ENCODE measurements at regions not wholly inside any gene's neighbourhood (a gene's known extent, or its start where the extent isn't known, plus 50 kb on each side); places are given as distances from the start of the nearest gene placed in this dataset.

- no peaks in the 10 kb centered on the region for H3K36me3 Mint-ChIP-seq (ENCODE audit: low read depth)
- no peak overlapping the region for H3K27ac Mint-ChIP-seq
- no peaks in the 10 kb centered on the region for H3K4me1 Mint-ChIP-seq (ENCODE audit: low read depth)
- no peak for DNase-seq
- H3K27me3 Mint-ChIP-seq (ENCODE audit: low read depth), result peaks cover 15% of the 10 kb centered on the region
- CTCF ChIA-PET, result no interaction called here
- intact Hi-C loops (cut with micrococcal nuclease), result no loop called here
- H3K9me3 Mint-ChIP-seq, result no peaks in the 10 kb centered on the region
- no peak overlapping the region for H3K4me3 Mint-ChIP-seq
Measured at GRCh38 chr6:56334937-56335336, 87.6 kb upstream of the COL21A1 start.

- H3K27me3 Mint-ChIP-seq (ENCODE audit: low read depth), result peaks cover 13% of the 10 kb centered on the region
- H3K36me3 Mint-ChIP-seq (ENCODE audit: low read depth), result no peaks in the 10 kb centered on the region
- H3K4me3 Mint-ChIP-seq, result no peak overlapping the region
- intact Hi-C loops (cut with micrococcal nuclease), result no loop called here
- CTCF ChIA-PET, result no interaction called here
- no peak for DNase-seq
- no peak overlapping the region for H3K27ac Mint-ChIP-seq
- H3K4me1 Mint-ChIP-seq (ENCODE audit: low read depth), result no peaks in the 10 kb centered on the region
- H3K9me3 Mint-ChIP-seq, result no peaks in the 10 kb centered on the region
Measured at GRCh38 chr6:56329271-56330050, 82.1 kb upstream of the COL21A1 start.

- no peak for DNase-seq
- intact Hi-C loops (cut with micrococcal nuclease), result no loop called here
- no peaks in the 10 kb centered on the region for H3K9me3 Mint-ChIP-seq
- H3K4me3 Mint-ChIP-seq, result no peak overlapping the region
- H3K27ac Mint-ChIP-seq, result no peak overlapping the region
- H3K27me3 Mint-ChIP-seq (ENCODE audit: low read depth), result peaks cover 11% of the 10 kb centered on the region
- H3K36me3 Mint-ChIP-seq (ENCODE audit: low read depth), result no peaks in the 10 kb centered on the region
- CTCF ChIA-PET, result interaction anchor here (0.6 kb wide), 2 partner anchors 473 to 945 kb away, joined by 3 read pairs; no protein-coding TSS in a partner anchor
- no peaks in the 10 kb centered on the region for H3K4me1 Mint-ChIP-seq (ENCODE audit: low read depth)
Measured at GRCh38 chr6:56328728-56329090, 81.3 kb upstream of the COL21A1 start.

- H3K36me3 Mint-ChIP-seq (ENCODE audit: low read depth), result no peaks in the 10 kb centered on the region
- H3K27ac Mint-ChIP-seq, result no peak overlapping the region
- DNase-seq, result no peak
- H3K9me3 Mint-ChIP-seq, result no peaks in the 10 kb centered on the region
- intact Hi-C loops (cut with micrococcal nuclease), result no loop called here
- no peak overlapping the region for H3K4me3 Mint-ChIP-seq
- no peaks in the 10 kb centered on the region for H3K4me1 Mint-ChIP-seq (ENCODE audit: low read depth)
- CTCF ChIA-PET, result interaction anchor here (0.6 kb wide), 3 partner anchors 474 to 946 kb away, joined by 3 read pairs; no protein-coding TSS in a partner anchor
- peaks cover 11% of the 10 kb centered on the region for H3K27me3 Mint-ChIP-seq (ENCODE audit: low read depth)
Measured at GRCh38 chr6:56327946-56328727, 80.8 kb upstream of the COL21A1 start.

GRCh38 chr6:56324396-56324795, 77.0 kb upstream of the COL21A1 start:
- Mint-ChIP-seq H3K9me3 (no peaks in the 10 kb centered on the region), H3K27ac (no peak overlapping the region), H3K36me3 (ENCODE audit: low read depth) (no peaks in the 10 kb centered on the region), H3K27me3 (ENCODE audit: low read depth) (peaks cover 11% of the 10 kb centered on the region), H3K4me3 (no peak overlapping the region), H3K4me1 (ENCODE audit: low read depth) (no peaks in the 10 kb centered on the region)
- intact Hi-C loops (cut with micrococcal nuclease), result no loop called here
- CTCF ChIA-PET, result no interaction called here
- no peak for DNase-seq

- Mint-ChIP-seq H3K4me1 (ENCODE audit: low read depth) (no peaks in the 10 kb centered on the region), H3K4me3 (no peak overlapping the region), H3K27me3 (ENCODE audit: low read depth) (peaks cover 8% of the 10 kb centered on the region), H3K36me3 (ENCODE audit: low read depth) (no peaks in the 10 kb centered on the region), H3K27ac (no peak overlapping the region), H3K9me3 (no peaks in the 10 kb centered on the region)
- DNase-seq, result no peak
- CTCF ChIA-PET, result no interaction called here
- intact Hi-C loops (cut with micrococcal nuclease), result no loop called here
Measured at GRCh38 chr6:56318851-56319250, 71.5 kb upstream of the COL21A1 start.

GRCh38 chr6:56314683-56315523, 67.5 kb upstream of the COL21A1 start:
- CTCF ChIA-PET, result interaction anchor here (0.6 to 1.3 kb wide), 7 partner anchors 16 to 278 kb away, joined by 3 to 5 read pairs (median 3); no protein-coding TSS in a partner anchor
- no peaks in the 10 kb centered on the region for H3K9me3 Mint-ChIP-seq

GRCh38 chr6:56311533-56312448, 64.4 kb upstream of the COL21A1 start:
- peaks cover 7% of the 10 kb centered on the region for H3K27me3 Mint-ChIP-seq (ENCODE audit: low read depth)
- H3K4me1 Mint-ChIP-seq (ENCODE audit: low read depth), result no peaks in the 10 kb centered on the region
- DNase-seq, result no peak
- no peak overlapping the region for H3K4me3 Mint-ChIP-seq
- no peaks in the 10 kb centered on the region for H3K9me3 Mint-ChIP-seq
- peaks cover 1% of the 10 kb centered on the region for H3K36me3 Mint-ChIP-seq (ENCODE audit: low read depth)
- CTCF ChIA-PET, result interaction anchor here (0.6 kb wide), 1 partner anchor 9 kb away, joined by 3 read pairs; no protein-coding TSS in a partner anchor
- intact Hi-C loops (cut with micrococcal nuclease), result no loop called here
- no peak overlapping the region for H3K27ac Mint-ChIP-seq

More at GRCh38 chr6:56314683-56315523, 67.5 kb upstream of the COL21A1 start:
- Mint-ChIP-seq H3K27ac (no peak overlapping the region), H3K36me3 (ENCODE audit: low read depth) (no peaks in the 10 kb centered on the region), H3K4me3 (no peak overlapping the region), H3K4me1 (ENCODE audit: low read depth) (no peaks in the 10 kb centered on the region), H3K27me3 (ENCODE audit: low read depth) (no peaks in the 10 kb centered on the region)
- intact Hi-C loops (cut with micrococcal nuclease), result loop anchor here (1.0 kb wide), 2 partner anchors 44 to 280 kb away; no protein-coding TSS in a partner anchor
- peak; percentile 21 for DNase-seq

GRCh38 chr6:56311061-56311460, 63.7 kb upstream of the COL21A1 start:
- DNase-seq, result no peak
- Mint-ChIP-seq H3K4me1 (ENCODE audit: low read depth) (no peaks in the 10 kb centered on the region), H3K9me3 (no peaks in the 10 kb centered on the region), H3K27me3 (ENCODE audit: low read depth) (peaks cover 7% of the 10 kb centered on the region), H3K36me3 (ENCODE audit: low read depth) (peaks cover 1% of the 10 kb centered on the region), H3K27ac (no peak overlapping the region), H3K4me3 (no peak overlapping the region)
- intact Hi-C loops (cut with micrococcal nuclease), result no loop called here
- CTCF ChIA-PET, result no interaction called here

GRCh38 chr6:56310241-56310640, 62.9 kb upstream of the COL21A1 start:
- H3K9me3 Mint-ChIP-seq, result no peaks in the 10 kb centered on the region
- intact Hi-C loops (cut with micrococcal nuclease), result no loop called here

GRCh38 chr6:56299916-56300315, 52.5 kb upstream of the COL21A1 start:
- no peaks in the 10 kb centered on the region for H3K4me1 Mint-ChIP-seq (ENCODE audit: low read depth)
- no peak overlapping the region for H3K27ac Mint-ChIP-seq
- DNase-seq, result no peak
- H3K36me3 Mint-ChIP-seq (ENCODE audit: low read depth), result no peaks in the 10 kb centered on the region
- H3K9me3 Mint-ChIP-seq, result peaks cover 5% of the 10 kb centered on the region
- no peak overlapping the region for H3K4me3 Mint-ChIP-seq
- CTCF ChIA-PET, result no interaction called here
- H3K27me3 Mint-ChIP-seq (ENCODE audit: low read depth), result no peaks in the 10 kb centered on the region
- intact Hi-C loops (cut with micrococcal nuclease), result no loop called here

More at GRCh38 chr6:56310241-56310640, 62.9 kb upstream of the COL21A1 start:
- no peak overlapping the region for H3K27ac Mint-ChIP-seq
- H3K4me3 Mint-ChIP-seq, result no peak overlapping the region
- no peaks in the 10 kb centered on the region for H3K4me1 Mint-ChIP-seq (ENCODE audit: low read depth)
- CTCF ChIA-PET, result no interaction called here
- H3K27me3 Mint-ChIP-seq (ENCODE audit: low read depth), result peaks cover 7% of the 10 kb centered on the region
- DNase-seq, result no peak
- H3K36me3 Mint-ChIP-seq (ENCODE audit: low read depth), result peaks cover 1% of the 10 kb centered on the region
